ENCODE measurements at regions not wholly inside any gene's neighbourhood (a gene's known extent, or its start where the extent isn't known, plus 50 kb on each side); places are given as distances from the start of the nearest gene placed in this dataset.

DNA sequence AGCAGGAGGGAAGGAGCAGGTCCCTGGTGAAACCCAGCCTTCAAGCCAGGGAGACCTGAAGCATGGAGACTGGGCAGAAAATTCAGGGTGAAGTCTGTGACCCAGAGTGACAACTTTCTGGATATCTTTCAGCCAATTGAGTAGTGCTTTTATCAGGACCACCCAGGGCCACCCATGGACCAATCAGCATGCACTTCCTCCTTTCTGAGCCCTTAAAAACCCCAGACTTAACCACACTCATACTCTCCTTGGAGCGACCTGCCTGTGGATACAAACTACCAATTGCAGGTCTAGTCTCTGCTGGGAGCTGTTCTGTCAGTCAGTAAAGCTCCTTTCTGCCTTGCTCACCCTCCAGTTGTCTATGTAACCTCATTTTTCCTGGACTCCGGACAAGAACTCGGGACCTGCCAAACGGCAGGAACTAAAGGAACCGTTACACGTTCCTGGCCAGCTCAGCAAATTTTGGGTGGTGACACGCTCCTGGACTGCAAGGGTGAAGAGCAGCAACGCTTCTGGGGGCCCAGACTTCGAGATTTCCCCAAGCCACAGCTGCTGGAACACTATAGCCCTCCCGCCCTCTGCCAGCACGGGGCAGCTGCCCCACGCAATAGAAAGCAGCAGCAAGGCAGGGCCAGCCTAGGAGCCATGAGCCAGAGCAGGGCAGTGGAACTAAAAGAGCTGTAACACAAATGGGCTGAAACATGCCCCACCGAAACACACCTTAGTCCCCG is 1183.4 kb downstream of the AMY1C start:
- no peak overlapping the region for H3K9ac ChIP-seq (ENCODE audit: low read depth, low read length)
- H3K27ac ChIP-seq (ENCODE audit: low read depth, low read length), result no peak overlapping the region

GRCh38 chr1:104933846-104934245 is 1184.1 kb downstream of the AMY1C start:
- no peaks in the 10 kb centered on the region for H3K36me3 ChIP-seq (ENCODE audit: control insufficient read depth, insufficient read depth, low read length)
- no peak overlapping the region for H3K4me3 ChIP-seq (ENCODE audit: low read depth, low read length)
- H3K9me3 ChIP-seq (ENCODE audit: control insufficient read depth, insufficient read depth, low read length), result no peaks in the 10 kb centered on the region
- H3K27me3 ChIP-seq (ENCODE audit: control insufficient read depth, insufficient read depth, low read length), result no peaks in the 10 kb centered on the region
- no peaks in the 10 kb centered on the region for H3K4me1 ChIP-seq (ENCODE audit: control insufficient read depth, insufficient read depth, low read length)
- H3K27ac ChIP-seq (ENCODE audit: low read depth, low read length), result no peak overlapping the region
- H3K9ac ChIP-seq (ENCODE audit: low read depth, low read length), result no peak overlapping the region

More for the DNA sequence above, 1183.4 kb downstream of the AMY1C start:
- no peaks in the 10 kb centered on the region for H3K36me3 ChIP-seq (ENCODE audit: control insufficient read depth, insufficient read depth, low read length)
- H3K4me3 ChIP-seq (ENCODE audit: low read depth, low read length), result no peak overlapping the region
- H3K4me1 ChIP-seq (ENCODE audit: control insufficient read depth, insufficient read depth, low read length), result no peaks in the 10 kb centered on the region
- H3K27me3 ChIP-seq (ENCODE audit: control insufficient read depth, insufficient read depth, low read length), result no peaks in the 10 kb centered on the region
- H3K9me3 ChIP-seq (ENCODE audit: control insufficient read depth, insufficient read depth, low read length), result no peaks in the 10 kb centered on the region

DNA sequence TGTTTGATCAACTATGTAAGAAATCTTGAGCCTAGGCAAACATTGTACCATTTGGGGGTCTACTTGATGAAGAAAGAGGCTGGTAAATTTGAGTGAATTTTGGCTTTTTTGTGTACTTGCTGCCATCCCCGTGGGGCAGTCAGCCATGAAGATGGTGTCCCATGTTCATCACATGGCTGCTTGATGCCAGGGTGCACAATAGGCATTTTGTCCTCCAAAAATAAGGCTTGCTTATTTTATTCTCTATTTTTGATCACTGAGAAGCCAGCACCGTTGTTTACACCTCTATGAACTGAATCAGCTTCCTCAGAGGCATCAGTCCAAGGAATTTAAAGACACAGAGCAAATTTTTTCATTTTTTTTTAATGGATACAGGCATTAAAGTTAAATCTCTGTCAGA is 1195.7 kb downstream of the AMY1C start:
- no peaks in the 10 kb centered on the region for H3K36me3 ChIP-seq (ENCODE audit: control insufficient read depth, insufficient read depth, low read length)
- no peak overlapping the region for H3K27ac ChIP-seq (ENCODE audit: low read depth, low read length)
- no peak overlapping the region for H3K4me3 ChIP-seq (ENCODE audit: low read depth, low read length)
- peaks cover 8% of the 10 kb centered on the region; the same call in 1 of the 2 replicates for H3K9me3 ChIP-seq (ENCODE audit: control insufficient read depth, insufficient read depth, low read length)
- H3K27me3 ChIP-seq (ENCODE audit: control insufficient read depth, insufficient read depth, low read length), result no peaks in the 10 kb centered on the region
- no peak overlapping the region for H3K9ac ChIP-seq (ENCODE audit: low read depth, low read length)
- H3K4me1 ChIP-seq (ENCODE audit: control insufficient read depth, insufficient read depth, low read length), result peaks cover 9% of the 10 kb centered on the region; the same call in 1 of the 2 replicates

- H3K27ac ChIP-seq (ENCODE audit: low read depth, low read length), result no peak overlapping the region
- no peak overlapping the region for H3K4me3 ChIP-seq (ENCODE audit: low read depth, low read length)
- peaks cover 9% of the 10 kb centered on the region; the same call in 1 of the 2 replicates for H3K4me1 ChIP-seq (ENCODE audit: control insufficient read depth, insufficient read depth, low read length)
- no peaks in the 10 kb centered on the region for H3K27me3 ChIP-seq (ENCODE audit: control insufficient read depth, insufficient read depth, low read length)
- no peaks in the 10 kb centered on the region for H3K36me3 ChIP-seq (ENCODE audit: control insufficient read depth, insufficient read depth, low read length)
- H3K9ac ChIP-seq (ENCODE audit: low read depth, low read length), result no peak overlapping the region
- no peaks in the 10 kb centered on the region for H3K9me3 ChIP-seq (ENCODE audit: control insufficient read depth, insufficient read depth, low read length)
Observed at GRCh38 chr1:104946558-104947210, 1197.0 kb downstream of the AMY1C start.

- Histone ChIP-seq H3K27ac (ENCODE audit: low read depth, low read length) (no peak overlapping the region), H3K36me3 (ENCODE audit: control insufficient read depth, insufficient read depth, low read length) (no peaks in the 10 kb centered on the region), H3K9ac (ENCODE audit: low read depth, low read length) (no peak overlapping the region), H3K4me3 (ENCODE audit: low read depth, low read length) (no peak overlapping the region), H3K9me3 (ENCODE audit: control insufficient read depth, insufficient read depth, low read length) (no peaks in the 10 kb centered on the region), H3K27me3 (ENCODE audit: control insufficient read depth, insufficient read depth, low read length) (no peaks in the 10 kb centered on the region), H3K4me1 (ENCODE audit: control insufficient read depth, insufficient read depth, low read length) (no peaks in the 10 kb centered on the region)
Observed at GRCh38 chr1:104953555-104953954, 1203.9 kb downstream of the AMY1C start.

DNA sequence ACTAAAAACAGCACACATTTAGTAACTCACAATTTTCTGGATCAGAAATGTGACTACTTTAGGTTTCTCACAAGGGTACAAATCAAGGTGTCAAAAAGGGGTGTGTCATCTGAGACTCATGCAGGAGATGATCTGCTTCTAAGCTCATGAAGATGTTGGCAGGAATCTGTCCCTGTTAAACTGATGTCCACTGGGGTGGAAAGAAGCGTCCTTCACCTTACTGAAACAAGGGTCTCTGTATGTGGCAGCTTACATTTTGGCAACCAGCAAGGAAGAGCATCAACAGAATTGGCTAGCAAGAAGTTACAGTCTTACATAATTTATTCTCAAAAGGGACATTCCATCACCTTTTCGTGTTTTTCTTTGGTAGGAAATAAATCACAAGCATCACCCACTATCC is 1223.8 kb downstream of the AMY1C start:
- Histone ChIP-seq H3K9ac (ENCODE audit: low read depth, low read length) (no peak overlapping the region), H3K27me3 (ENCODE audit: control insufficient read depth, insufficient read depth, low read length) (no peaks in the 10 kb centered on the region), H3K9me3 (ENCODE audit: control insufficient read depth, insufficient read depth, low read length) (no peaks in the 10 kb centered on the region), H3K27ac (ENCODE audit: low read depth, low read length) (no peak overlapping the region), H3K4me1 (ENCODE audit: control insufficient read depth, insufficient read depth, low read length) (no peaks in the 10 kb centered on the region), H3K36me3 (ENCODE audit: control insufficient read depth, insufficient read depth, low read length) (no peaks in the 10 kb centered on the region), H3K4me3 (ENCODE audit: low read depth, low read length) (no peak overlapping the region)

GRCh38 chr1:104979651-104980050 is 1230.0 kb downstream of the AMY1C start:
- Histone ChIP-seq H3K36me3 (ENCODE audit: control insufficient read depth, insufficient read depth, low read length) (no peaks in the 10 kb centered on the region), H3K4me3 (ENCODE audit: low read depth, low read length) (no peak overlapping the region), H3K9ac (ENCODE audit: low read depth, low read length) (no peak overlapping the region), H3K9me3 (ENCODE audit: control insufficient read depth, insufficient read depth, low read length) (peaks cover 2% of the 10 kb centered on the region; the same call in 1 of the 2 replicates), H3K27ac (ENCODE audit: low read depth, low read length) (no peak overlapping the region), H3K4me1 (ENCODE audit: control insufficient read depth, insufficient read depth, low read length) (no peaks in the 10 kb centered on the region), H3K27me3 (ENCODE audit: control insufficient read depth, insufficient read depth, low read length) (no peaks in the 10 kb centered on the region)

DNA sequence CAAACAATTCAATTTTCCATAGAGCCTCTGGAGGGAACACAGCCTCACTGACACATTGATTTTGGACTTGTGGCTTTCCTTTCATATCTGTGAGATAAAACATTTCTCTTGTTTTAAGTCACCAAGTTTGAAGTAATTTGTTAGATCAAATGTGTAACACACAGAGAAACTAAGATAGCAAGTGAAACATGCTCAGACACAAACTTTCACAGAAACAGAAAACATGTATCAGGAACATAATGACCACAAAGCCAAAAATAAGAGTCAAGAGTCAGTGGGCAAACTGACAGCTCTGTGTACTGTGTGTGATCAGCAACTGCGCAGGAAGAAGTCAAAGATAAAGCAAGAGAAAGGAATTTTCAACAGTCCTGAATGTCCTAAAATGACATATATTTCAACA is 1237.5 kb downstream of the AMY1C start:
- H3K4me1 ChIP-seq (ENCODE audit: control insufficient read depth, insufficient read depth, low read length), result no peaks in the 10 kb centered on the region
- H3K9ac ChIP-seq (ENCODE audit: low read depth, low read length), result no peak overlapping the region
- H3K9me3 ChIP-seq (ENCODE audit: control insufficient read depth, insufficient read depth, low read length), result peaks cover 5% of the 10 kb centered on the region; the same call in 1 of the 2 replicates
- H3K4me3 ChIP-seq (ENCODE audit: low read depth, low read length), result no peak overlapping the region
- no peak overlapping the region for H3K27ac ChIP-seq (ENCODE audit: low read depth, low read length)
- H3K27me3 ChIP-seq (ENCODE audit: control insufficient read depth, insufficient read depth, low read length), result no peaks in the 10 kb centered on the region
- H3K36me3 ChIP-seq (ENCODE audit: control insufficient read depth, insufficient read depth, low read length), result no peaks in the 10 kb centered on the region

- Histone ChIP-seq H3K9ac (ENCODE audit: low read depth, low read length) (no peak overlapping the region), H3K4me1 (ENCODE audit: control insufficient read depth, insufficient read depth, low read length) (no peaks in the 10 kb centered on the region), H3K27me3 (ENCODE audit: control insufficient read depth, insufficient read depth, low read length) (no peaks in the 10 kb centered on the region), H3K36me3 (ENCODE audit: control insufficient read depth, insufficient read depth, low read length) (no peaks in the 10 kb centered on the region), H3K4me3 (ENCODE audit: low read depth, low read length) (no peak overlapping the region), H3K27ac (ENCODE audit: low read depth, low read length) (no peak overlapping the region), H3K9me3 (ENCODE audit: control insufficient read depth, insufficient read depth, low read length) (peaks cover 5% of the 10 kb centered on the region; the same call in 1 of the 2 replicates)
Observed at GRCh38 chr1:104989012-104989411, 1239.3 kb downstream of the AMY1C start.

DNA sequence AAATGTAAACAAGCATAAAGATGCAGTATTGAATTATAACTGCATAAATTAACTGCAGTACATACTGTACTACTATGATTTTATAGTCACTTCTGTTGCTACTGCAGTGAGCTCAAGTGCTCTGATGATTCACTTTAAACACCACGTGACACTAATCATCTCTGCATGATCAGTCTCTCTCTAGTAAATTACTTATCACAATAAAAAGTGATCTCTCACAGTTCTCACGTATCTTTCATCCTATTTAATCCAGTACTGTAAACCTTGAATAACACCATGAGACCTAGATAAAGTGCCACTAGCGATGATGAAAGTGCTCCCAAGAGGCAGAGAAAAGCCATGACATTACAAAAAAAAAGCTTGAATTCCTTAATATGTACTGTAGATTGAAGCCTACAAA is 1242.0 kb downstream of the AMY1C start:
- no peaks in the 10 kb centered on the region for H3K9me3 ChIP-seq (ENCODE audit: control insufficient read depth, insufficient read depth, low read length)
- H3K9ac ChIP-seq (ENCODE audit: low read depth, low read length), result no peak overlapping the region
- no peaks in the 10 kb centered on the region for H3K4me1 ChIP-seq (ENCODE audit: control insufficient read depth, insufficient read depth, low read length)
- no peaks in the 10 kb centered on the region for H3K36me3 ChIP-seq (ENCODE audit: control insufficient read depth, insufficient read depth, low read length)
- no peak overlapping the region for H3K27ac ChIP-seq (ENCODE audit: low read depth, low read length)
- H3K4me3 ChIP-seq (ENCODE audit: low read depth, low read length), result no peak overlapping the region
- H3K27me3 ChIP-seq (ENCODE audit: control insufficient read depth, insufficient read depth, low read length), result no peaks in the 10 kb centered on the region

GRCh38 chr1:105000793-105001192 is 1251.1 kb downstream of the AMY1C start:
- H3K4me3 ChIP-seq (ENCODE audit: low read depth, low read length), result no peak overlapping the region
- no peaks in the 10 kb centered on the region for H3K27me3 ChIP-seq (ENCODE audit: control insufficient read depth, insufficient read depth, low read length)
- no peaks in the 10 kb centered on the region for H3K36me3 ChIP-seq (ENCODE audit: control insufficient read depth, insufficient read depth, low read length)
- H3K27ac ChIP-seq (ENCODE audit: low read depth, low read length), result no peak overlapping the region
- H3K4me1 ChIP-seq (ENCODE audit: control insufficient read depth, insufficient read depth, low read length), result no peaks in the 10 kb centered on the region
- no peak overlapping the region for H3K9ac ChIP-seq (ENCODE audit: low read depth, low read length)
- no peaks in the 10 kb centered on the region for H3K9me3 ChIP-seq (ENCODE audit: control insufficient read depth, insufficient read depth, low read length)
